WTC11 (cell line): ENCODE measurements at regions not wholly inside any gene's neighbourhood (a gene's known extent, or its start where the extent isn't known, plus 50 kb on each side); places are given as distances from the start of the nearest gene placed in this dataset.

Experiments
- ATAC-seq: fragments of 200-7000 bp; cut with Tn5 transposase; 2 replicates; pipeline ENCODE4 v1.10.0; 2021; ENCODE audit warnings: mild to moderate bottlenecking, moderate library complexity
- CTCF ChIA-PET: fragments of 300-600 bp; sonication (Branson Sonifier 250); formaldehyde crosslinking; loops from one replicate; lab custom pipeline; 2021; ENCODE audit warnings: antibody characterized with exemption; lab: Charles Lee
- POLR2A ChIA-PET: fragments of 350-600 bp; sonication (Branson Sonifier 250); formaldehyde crosslinking; loops from one replicate; lab custom pipeline; 2021; ENCODE audit warnings: antibody characterized with exemption; lab: Charles Lee
- DNase-seq: peaks from one replicate; pipeline ENCODE4 v3.0.0; 2021; ENCODE audit warnings: low spot score
- H3K27ac Mint-ChIP-seq: 2 replicates; pipeline ENCODE4 v1.8.0; 2021; ENCODE audit warnings: mixed read lengths
- H3K27me3 Mint-ChIP-seq: 2 replicates; pipeline ENCODE4 v1.8.0; 2021; ENCODE audit warnings: low read depth, mild to moderate bottlenecking, moderate library complexity, mixed read lengths
- H3K36me3 Mint-ChIP-seq: 2 replicates; pipeline ENCODE4 v1.8.0; 2021; ENCODE audit warnings: mixed read lengths
- H3K4me1 Mint-ChIP-seq: 2 replicates; pipeline ENCODE4 v1.8.0; 2022; ENCODE audit warnings: mixed read lengths
- H3K4me3 Mint-ChIP-seq: 2 replicates; pipeline ENCODE4 v1.8.0; 2021; ENCODE audit warnings: mild to moderate bottlenecking, moderate library complexity, mixed read lengths
- H3K9me3 Mint-ChIP-seq: 2 replicates; pipeline ENCODE4 v1.8.0; 2021; ENCODE audit warnings: mixed read lengths
- AR ChIP-seq: fragments of 250-450 bp; sonication (Bioruptor Pico); IDR thresholded peaks from 2 replicates; pipeline ENCODE4 v1.9.0; 2021; ENCODE audit warnings: mild to moderate bottlenecking
- CBFB ChIP-seq: sonication (generic); formaldehyde crosslinking; IDR thresholded peaks from 2 replicates; pipeline ENCODE4 v1.8.1; 2022; ENCODE audit warnings: mild to moderate bottlenecking, low read depth, missing genetic modification reagents
- ERG ChIP-seq: fragments of 250-450 bp; sonication (Bioruptor Pico); IDR thresholded peaks from 2 replicates; pipeline ENCODE4 v1.8.0; 2021; ENCODE audit warnings: mild to moderate bottlenecking
- ETV6 ChIP-seq: sonication (generic); formaldehyde crosslinking; IDR thresholded peaks from 2 replicates; pipeline ENCODE4 v1.8.1; 2022; ENCODE audit warnings: mild to moderate bottlenecking, missing genetic modification reagents
- FOXK1 ChIP-seq: sonication (generic); formaldehyde crosslinking; IDR thresholded peaks from 2 replicates; pipeline ENCODE4 v1.8.0; 2022; ENCODE audit warnings: mild to moderate bottlenecking, moderate library complexity, missing genetic modification reagents
- GRHL2 ChIP-seq: fragments of 250-450 bp; sonication (Bioruptor Pico); IDR thresholded peaks from 2 replicates; pipeline ENCODE4 v1.8.0; 2022; ENCODE audit warnings: mild to moderate bottlenecking, moderate library complexity; ENCODE audit not compliant: insufficient replicate concordance, severe bottlenecking
- HMGA2 ChIP-seq: fragments of 250-450 bp; sonication (Bioruptor Pico); IDR thresholded peaks from 2 replicates; pipeline ENCODE4 v1.4.0; 2021; ENCODE audit warnings: mild to moderate bottlenecking, moderate library complexity
- JAZF1 ChIP-seq: fragments of 250-450 bp; sonication (Bioruptor Pico); IDR thresholded peaks from 2 replicates; pipeline ENCODE4 v1.9.0; 2021; ENCODE audit warnings: moderate library complexity, mild to moderate bottlenecking, inconsistent platforms
- MLX ChIP-seq: sonication (generic); formaldehyde crosslinking; IDR thresholded peaks from 2 replicates; pipeline ENCODE4 v1.8.1; 2023; ENCODE audit warnings: mild to moderate bottlenecking, missing genetic modification reagents, moderate library complexity
- NFATC4 ChIP-seq: fragments of 250-450 bp; sonication (Bioruptor Pico); IDR thresholded peaks from 2 replicates; pipeline ENCODE4 v1.9.0; 2021; ENCODE audit warnings: mild to moderate bottlenecking
- NFE2L1 ChIP-seq: sonication (generic); formaldehyde crosslinking; IDR thresholded peaks from 2 replicates; pipeline ENCODE4 v1.8.1; 2023; ENCODE audit warnings: missing genetic modification reagents
- NFYB ChIP-seq: sonication (generic); formaldehyde crosslinking; conservative IDR thresholded peaks from 2 replicates; pipeline ENCODE4 v1.8.0; 2022; ENCODE audit warnings: low read depth, missing genetic modification reagents
- NR2C2 ChIP-seq: sonication (generic); formaldehyde crosslinking; IDR thresholded peaks from 2 replicates; pipeline ENCODE4 v1.8.0; 2022; ENCODE audit warnings: mild to moderate bottlenecking, missing genetic modification reagents
- OVOL2 ChIP-seq: fragments of 250-450 bp; sonication (Bioruptor Pico); IDR thresholded peaks from 2 replicates; pipeline ENCODE4 v1.9.0; 2021; ENCODE audit warnings: mild to moderate bottlenecking, borderline replicate concordance
- SMAD4 ChIP-seq: sonication (generic); formaldehyde crosslinking; IDR thresholded peaks from 2 replicates; pipeline ENCODE4 v1.8.0; 2022; ENCODE audit warnings: mild to moderate bottlenecking, missing genetic modification reagents
- STAT6 ChIP-seq: sonication (generic); formaldehyde crosslinking; conservative IDR thresholded peaks from 2 replicates; pipeline ENCODE4 v1.8.1; 2023; ENCODE audit warnings: mild to moderate bottlenecking, low read depth, missing genetic modification reagents, moderate library complexity
- TCF7 ChIP-seq: sonication (generic); formaldehyde crosslinking; IDR thresholded peaks from 2 replicates; pipeline ENCODE4 v1.8.0; 2022; ENCODE audit warnings: mild to moderate bottlenecking, low read depth, missing genetic modification reagents, moderate library complexity
- ZNF219 ChIP-seq: sonication (generic); formaldehyde crosslinking; IDR thresholded peaks from 2 replicates; pipeline ENCODE4 v1.8.0; 2023; ENCODE audit warnings: missing genetic modification reagents, mild to moderate bottlenecking, borderline replicate concordance
- ZNF416 ChIP-seq: fragments of 250-450 bp; sonication (Bioruptor Pico); IDR thresholded peaks from 2 replicates; pipeline ENCODE4 v1.9.0; 2021; ENCODE audit warnings: mild to moderate bottlenecking, inconsistent platforms
- ZNF423 ChIP-seq: fragments of 250-450 bp; sonication (Bioruptor Pico); IDR thresholded peaks from 2 replicates; pipeline ENCODE4 v2.1.2; 2022; ENCODE audit warnings: mild to moderate bottlenecking, moderate library complexity
- ZNF671 ChIP-seq: fragments of 250-450 bp; sonication (Bioruptor Pico); IDR thresholded peaks from 2 replicates; pipeline ENCODE4 v1.8.0; 2021; ENCODE audit warnings: mild to moderate bottlenecking

- TF ChIP-seq MLX (CRISPR knock-in tag): no peak
- no peak for TF ChIP-seq ZNF219 (CRISPR knock-in tag)
Observed at GRCh38 chr14:62322216-62322615, 560.0 kb downstream of the SNAPC1 start (continued).

GRCh38 chr14:62329427-62329826 lies 567.2 kb downstream of the SNAPC1 start:
- ATAC-seq: no peak
- no peaks in the 10 kb centered on the region for H3K4me1 Mint-ChIP-seq
- peaks cover 9% of the 10 kb centered on the region for H3K36me3 Mint-ChIP-seq
- H3K27me3 Mint-ChIP-seq: no peaks in the 10 kb centered on the region
- H3K4me3 Mint-ChIP-seq: no peak overlapping the region
- POLR2A ChIA-PET: no interaction called here
- no peak overlapping the region for H3K27ac Mint-ChIP-seq
- CTCF ChIA-PET: no interaction called here
- no peak for TF ChIP-seq AR (CRISPR knock-in tag)
- TF ChIP-seq ZNF416 (CRISPR knock-in tag): no peak
- no peak for TF ChIP-seq SMAD4 (CRISPR knock-in tag)
- TF ChIP-seq CBFB (CRISPR knock-in tag): no peak
- no peak for TF ChIP-seq ETV6 (CRISPR knock-in tag)
- TF ChIP-seq JAZF1 (CRISPR knock-in tag): no peak
- no peak for TF ChIP-seq NFE2L1
- TF ChIP-seq NR2C2 (CRISPR knock-in tag): no peak
- no peak for TF ChIP-seq NFATC4 (CRISPR knock-in tag)
- TF ChIP-seq ZNF423: no peak
- TF ChIP-seq GRHL2 (CRISPR knock-in tag): no peak
- no peak for TF ChIP-seq TCF7 (CRISPR knock-in tag)
- no peak for TF ChIP-seq ERG (CRISPR knock-in tag)
- TF ChIP-seq HMGA2 (CRISPR knock-in tag): no peak
- TF ChIP-seq ZNF671 (CRISPR knock-in tag): no peak
- no peak for TF ChIP-seq STAT6 (CRISPR knock-in tag)
- TF ChIP-seq NFYB: no peak
- no peak for DNase-seq
- peaks cover 23% of the 10 kb centered on the region for H3K9me3 Mint-ChIP-seq

- ChIA-PET CTCF (no interaction called here), POLR2A (no interaction called here)
- no peak for TF ChIP-seq OVOL2 (CRISPR knock-in tag)
- no peak for TF ChIP-seq FOXK1 (CRISPR knock-in tag)
- ATAC-seq: no peak
- Mint-ChIP-seq H3K27ac (no peak overlapping the region), H3K4me3 (no peak overlapping the region), H3K9me3 (peaks cover 18% of the 10 kb centered on the region), H3K36me3 (peaks cover 7% of the 10 kb centered on the region), H3K27me3 (no peaks in the 10 kb centered on the region), H3K4me1 (no peaks in the 10 kb centered on the region)
- DNase-seq: no peak
Observed at GRCh38 chr14:62347562-62348011, 585.4 kb downstream of the SNAPC1 start.
